Astrocyte of the spinal cord (primary cell): ENCODE measurements at regions not wholly inside any gene's neighbourhood (a gene's known extent, or its start where the extent isn't known, plus 50 kb on each side); places are given as distances from the start of the nearest gene placed in this dataset.

Experiments used
- DNase-seq: peaks from one replicate; pipeline ENCODE4 v3.0.0; 2011; ENCODE audit warnings: low read depth, low spot score
- H3K4me3 ChIP-seq: 2 replicates; pipeline ENCODE4 v1.5.1; 2011; ENCODE audit warnings: low read depth, mild to moderate bottlenecking, low read length, moderate library complexity
- CTCF ChIP-seq: IDR thresholded peaks from 2 replicates; pipeline ENCODE4 v1.5.1; 2012; ENCODE audit warnings: low read depth, mild to moderate bottlenecking, low read length, inconsistent platforms
- in situ Hi-C: cut with HindIII; loops from 2 replicates; pipeline ENCODE4 v1.10.0; 2017; ENCODE audit warnings: low sequenced_read_pairs

GRCh38 chr12:112606611-112607365 is 184.8 kb upstream of the RPH3A start:
- no peak for TF ChIP-seq CTCF
- DNase-seq, result no peak
- in situ Hi-C loops, result no loop called here
- no peak overlapping the region for H3K4me3 ChIP-seq

DNA sequence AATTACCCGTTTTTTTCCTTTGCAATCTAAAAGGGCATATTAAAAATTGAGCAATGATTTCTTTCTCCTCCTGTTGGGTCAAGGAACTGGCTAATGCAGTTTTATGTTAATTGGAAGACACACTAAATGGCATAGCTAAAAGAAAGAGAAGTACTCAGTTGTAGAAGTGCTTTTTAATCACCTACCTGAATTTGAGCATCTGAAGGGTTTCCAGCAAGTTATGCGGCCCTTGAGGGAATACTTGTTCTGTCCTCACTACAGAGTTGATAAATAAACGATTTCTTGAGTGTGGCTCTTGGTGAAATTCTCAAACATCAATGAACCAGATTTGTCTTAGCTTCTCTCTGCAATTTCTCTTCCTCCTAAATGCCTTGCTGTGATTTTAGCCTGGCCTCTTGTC is 184.1 kb upstream of the RPH3A start:
- no peak for TF ChIP-seq CTCF
- no peak overlapping the region for H3K4me3 ChIP-seq
- in situ Hi-C loops, result no loop called here
- DNase-seq, result no peak

DNA sequence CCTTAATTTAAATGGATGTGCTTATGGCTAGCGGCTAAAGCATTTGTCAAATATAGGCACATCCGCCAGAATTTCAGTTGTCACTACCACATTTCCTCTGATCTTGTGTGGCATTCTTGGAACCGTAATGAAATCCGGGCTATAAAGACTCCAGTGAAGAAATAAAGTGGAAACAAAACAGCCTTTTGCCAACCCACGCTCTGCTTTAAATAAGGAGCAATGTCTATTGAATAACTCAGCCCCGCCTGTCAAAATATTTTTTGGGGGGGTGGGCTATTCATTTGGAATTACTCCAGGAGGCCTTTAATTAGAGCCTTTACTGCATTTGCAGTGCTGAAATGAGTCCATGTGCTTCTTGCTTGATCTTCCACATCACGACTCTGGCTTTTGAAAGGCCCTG is 179.6 kb upstream of the RPH3A start:
- DNase-seq, result no peak

GRCh38 chr12:112615196-112615595 is 176.4 kb upstream of the RPH3A start:
- in situ Hi-C loops, result no loop called here

More for the DNA sequence above, 179.6 kb upstream of the RPH3A start:
- no peak overlapping the region for H3K4me3 ChIP-seq
- in situ Hi-C loops, result no loop called here
- TF ChIP-seq CTCF, result no peak

GRCh38 chr12:112616469-112617152 is 174.9 kb upstream of the RPH3A start:
- in situ Hi-C loops, result no loop called here
- H3K4me3 ChIP-seq, result no peak overlapping the region
- DNase-seq, result no peak
- no peak for TF ChIP-seq CTCF

More at GRCh38 chr12:112615196-112615595, 176.4 kb upstream of the RPH3A start:
- TF ChIP-seq CTCF, result no peak
- no peak for DNase-seq
- H3K4me3 ChIP-seq, result no peak overlapping the region

- no peak for TF ChIP-seq CTCF
- in situ Hi-C loops, result no loop called here
- no peak overlapping the region for H3K4me3 ChIP-seq
- no peak for DNase-seq
Measured at GRCh38 chr12:112617153-112617505, 174.4 kb upstream of the RPH3A start.
